ENCODE measurements at regions not wholly inside any gene's neighbourhood (a gene's known extent, or its start where the extent isn't known, plus 50 kb on each side); places are given as distances from the start of the nearest gene placed in this dataset.

- TF ChIP-seq SUZ12 (IDR thresholded peaks at IDR 0.05): no peak
- no peak for TF ChIP-seq NFRKB (IDR thresholded peaks at IDR 0.05)
- TF ChIP-seq ARNT (IDR thresholded peaks at IDR 0.05): no peak
- TF ChIP-seq FOXM1 (IDR thresholded peaks at IDR 0.05; ENCODE audit: borderline replicate concordance): no peak
- TF ChIP-seq L3MBTL2 (conservative IDR thresholded peaks at IDR 0.05): no peak
Observed at GRCh38 chrX:42274151-42274550, 350.8 kb upstream of the CASK start.

All from HEK293T (cell line).